C4-2B (cell line): ENCODE measurements at regions not wholly inside any gene's neighbourhood (a gene's known extent, or its start where the extent isn't known, plus 50 kb on each side); places are given as distances from the start of the nearest gene placed in this dataset.

ENCODE experiments used
- ZFX ChIP-seq: fragments of 450-650 bp; IDR thresholded peaks from 2 replicates; pipeline ENCODE4 v1.6.1; 2017
- TF ChIP-seq, protein P1 (sequence below): fragments of 450-650 bp; conservative IDR thresholded peaks from 2 replicates; pipeline ENCODE4 v1.5.1; 2017; ENCODE audit warnings: mild to moderate bottlenecking

GRCh38 chr11:131043251-131043650, 127.0 kb upstream of the SNX19 start:
- TF ChIP-seq, protein P1, sequence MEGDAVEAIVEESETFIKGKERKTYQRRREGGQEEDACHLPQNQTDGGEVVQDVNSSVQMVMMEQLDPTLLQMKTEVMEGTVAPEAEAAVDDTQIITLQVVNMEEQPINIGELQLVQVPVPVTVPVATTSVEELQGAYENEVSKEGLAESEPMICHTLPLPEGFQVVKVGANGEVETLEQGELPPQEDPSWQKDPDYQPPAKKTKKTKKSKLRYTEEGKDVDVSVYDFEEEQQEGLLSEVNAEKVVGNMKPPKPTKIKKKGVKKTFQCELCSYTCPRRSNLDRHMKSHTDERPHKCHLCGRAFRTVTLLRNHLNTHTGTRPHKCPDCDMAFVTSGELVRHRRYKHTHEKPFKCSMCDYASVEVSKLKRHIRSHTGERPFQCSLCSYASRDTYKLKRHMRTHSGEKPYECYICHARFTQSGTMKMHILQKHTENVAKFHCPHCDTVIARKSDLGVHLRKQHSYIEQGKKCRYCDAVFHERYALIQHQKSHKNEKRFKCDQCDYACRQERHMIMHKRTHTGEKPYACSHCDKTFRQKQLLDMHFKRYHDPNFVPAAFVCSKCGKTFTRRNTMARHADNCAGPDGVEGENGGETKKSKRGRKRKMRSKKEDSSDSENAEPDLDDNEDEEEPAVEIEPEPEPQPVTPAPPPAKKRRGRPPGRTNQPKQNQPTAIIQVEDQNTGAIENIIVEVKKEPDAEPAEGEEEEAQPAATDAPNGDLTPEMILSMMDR, result no peak
- TF ChIP-seq ZFX, result no peak
